HUDEP-2 (cell line): ENCODE measurements at regions not wholly inside any gene's neighbourhood (a gene's known extent, or its start where the extent isn't known, plus 50 kb on each side); places are given as distances from the start of the nearest gene placed in this dataset.

ENCODE experiments used
- DNase-seq, 76 experiments: peaks; one replicate each; lab custom pipeline; 2025; ENCODE audit not compliant: unreplicated experiment in 76 of 76; lab: John Stamatoyannopoulos, UW

GRCh38 chr22:27210111-27210730 lies 552.8 kb downstream of the MIAT start:
- no peak for DNase-seq

- no peak for DNase-seq
Observed at GRCh38 chr22:27212102-27212501, 554.7 kb downstream of the MIAT start.

DNA sequence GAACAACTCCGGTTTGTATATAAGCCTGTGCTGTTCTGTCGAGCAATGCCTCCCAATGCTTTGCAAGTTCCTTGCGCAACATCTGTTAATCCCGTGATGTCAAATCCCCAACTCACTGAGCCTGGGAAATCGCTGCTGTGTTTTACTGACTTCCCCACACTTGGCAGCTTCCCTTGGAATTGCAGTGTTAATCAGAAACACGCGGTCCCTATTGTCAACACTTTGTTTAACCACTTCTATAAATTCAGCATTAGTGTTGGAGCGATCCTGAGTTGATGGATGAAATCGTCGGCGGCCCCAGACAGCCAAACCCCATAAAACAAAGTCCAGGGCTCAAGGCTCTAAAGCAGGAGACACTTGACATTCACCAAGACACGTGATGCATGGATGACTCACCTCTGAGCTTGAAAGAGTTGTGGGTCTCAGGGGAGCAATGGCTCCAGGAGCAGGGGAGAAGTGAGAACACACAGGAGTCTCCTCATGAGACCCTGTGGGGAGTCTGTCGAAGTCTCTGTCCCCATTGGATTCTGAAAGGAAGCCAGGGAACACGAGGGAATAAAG lies 555.3 kb downstream of the MIAT start:
- DNase-seq = no peak

- no peak for DNase-seq
Observed at GRCh38 chr22:27213294-27213693, 555.9 kb downstream of the MIAT start.

GRCh38 chr22:27213766-27214581 lies 556.6 kb downstream of the MIAT start:
- DNase-seq = no peak

GRCh38 chr22:27214691-27215090 lies 557.3 kb downstream of the MIAT start:
- DNase-seq = no peak

- DNase-seq = no peak
Observed at GRCh38 chr22:27215871-27216270, 558.5 kb downstream of the MIAT start.

DNA sequence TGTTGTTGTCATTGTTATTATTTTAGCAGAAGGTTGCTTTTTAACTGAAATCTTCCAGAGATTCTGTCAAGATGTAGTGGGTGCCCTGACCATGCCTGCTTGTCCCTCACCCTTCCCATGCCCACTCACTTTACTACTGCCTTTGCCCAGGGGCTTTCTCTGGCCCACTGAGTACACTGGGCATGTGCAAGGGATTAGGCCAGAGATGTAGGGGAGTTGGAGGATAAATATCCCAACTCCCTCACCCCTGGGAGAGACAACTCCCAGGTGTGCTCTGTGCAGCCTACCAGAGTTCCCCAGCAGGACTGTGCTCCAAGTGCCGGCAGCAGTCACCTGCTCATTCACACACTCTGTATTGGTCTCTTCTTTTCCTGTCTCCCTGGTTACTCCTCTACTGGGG lies 559.1 kb downstream of the MIAT start:
- DNase-seq = no peak

DNA sequence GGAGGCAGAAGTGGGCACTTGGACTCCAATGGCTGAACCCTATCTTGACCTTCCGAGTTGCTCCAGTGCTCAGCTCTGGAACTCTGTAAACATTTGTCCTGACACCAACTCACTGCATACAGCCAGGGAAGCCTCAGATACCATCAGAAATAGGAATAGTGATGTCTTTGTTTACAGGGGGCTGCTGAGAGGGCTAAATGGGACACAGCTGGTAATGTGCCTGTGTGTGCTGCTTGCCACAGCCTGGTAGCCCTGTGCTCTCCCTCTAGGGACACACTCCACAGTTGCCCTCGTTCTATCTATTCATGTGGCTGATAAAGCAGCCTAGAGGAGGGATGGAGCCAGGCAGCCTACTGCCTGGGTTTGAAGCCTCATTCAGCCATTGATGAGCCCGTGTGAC lies 559.8 kb downstream of the MIAT start:
- no peak for DNase-seq

DNA sequence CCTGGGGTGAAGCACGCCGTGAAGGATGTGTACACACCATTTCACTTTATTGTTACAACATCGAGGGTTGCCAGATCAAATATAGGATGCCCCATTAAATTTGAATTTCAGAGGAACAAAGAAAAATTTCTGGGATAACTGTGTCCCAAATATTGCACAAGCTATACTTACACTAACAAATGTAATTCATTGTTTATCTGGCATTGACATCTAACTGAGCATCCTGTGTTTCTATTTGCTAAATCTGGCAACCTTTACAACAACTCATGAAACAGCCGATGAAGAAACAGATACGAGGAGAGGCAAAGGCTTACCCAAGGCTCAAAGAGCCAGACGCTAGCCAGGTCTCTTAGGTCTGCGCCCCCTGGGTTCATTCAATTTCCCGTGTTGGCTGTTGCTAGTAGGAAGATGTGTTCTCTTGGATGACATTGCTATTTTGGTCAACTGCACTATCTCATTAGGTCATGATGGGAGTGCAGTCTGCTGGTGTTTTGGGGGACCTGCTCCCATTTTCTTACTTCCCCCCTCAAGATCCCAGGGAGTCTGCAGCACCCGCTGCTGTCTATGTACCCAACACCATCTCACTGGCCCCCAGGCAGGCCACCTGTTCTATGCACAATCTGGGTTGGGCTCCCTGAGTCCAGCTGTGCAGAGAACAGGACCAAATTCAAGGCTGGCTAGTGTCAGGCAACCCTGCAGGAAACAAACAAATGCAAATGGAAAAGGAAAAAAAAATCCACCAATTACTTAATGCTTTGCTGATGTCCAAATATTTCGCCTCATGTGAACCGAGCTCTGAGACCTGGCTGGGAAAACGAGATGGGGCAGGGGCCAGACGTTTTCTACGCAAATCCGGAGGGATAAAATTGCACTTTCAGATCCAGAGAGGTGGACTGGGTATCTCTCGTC lies 560.9 kb downstream of the MIAT start:
- no peak for DNase-seq

GRCh38 chr22:27219036-27219435 lies 561.6 kb downstream of the MIAT start:
- no peak for DNase-seq

DNA sequence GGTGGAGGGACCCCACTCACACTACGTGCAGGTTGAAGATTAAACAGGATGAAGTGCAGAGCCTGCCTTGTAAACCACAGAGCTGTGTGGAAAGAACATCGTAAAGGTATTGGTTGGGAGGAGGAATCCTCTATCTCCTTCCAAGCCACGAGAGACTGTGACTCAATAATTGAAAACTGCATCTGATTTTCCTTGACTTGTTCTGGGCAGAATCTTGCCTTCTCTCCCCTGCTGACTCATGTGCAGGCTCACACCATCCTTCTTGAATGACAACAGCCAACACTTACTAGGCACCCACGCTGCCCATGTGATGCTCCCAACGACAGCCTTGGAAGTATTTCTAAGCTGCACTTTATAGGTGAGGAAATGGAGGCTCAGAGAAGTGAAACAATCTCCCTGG lies 563.0 kb downstream of the MIAT start:
- no peak for DNase-seq

GRCh38 chr22:27222178-27222577 lies 564.8 kb downstream of the MIAT start:
- no peak for DNase-seq

GRCh38 chr22:27223317-27224177 lies 566.2 kb downstream of the MIAT start:
- DNase-seq = no peak

DNA sequence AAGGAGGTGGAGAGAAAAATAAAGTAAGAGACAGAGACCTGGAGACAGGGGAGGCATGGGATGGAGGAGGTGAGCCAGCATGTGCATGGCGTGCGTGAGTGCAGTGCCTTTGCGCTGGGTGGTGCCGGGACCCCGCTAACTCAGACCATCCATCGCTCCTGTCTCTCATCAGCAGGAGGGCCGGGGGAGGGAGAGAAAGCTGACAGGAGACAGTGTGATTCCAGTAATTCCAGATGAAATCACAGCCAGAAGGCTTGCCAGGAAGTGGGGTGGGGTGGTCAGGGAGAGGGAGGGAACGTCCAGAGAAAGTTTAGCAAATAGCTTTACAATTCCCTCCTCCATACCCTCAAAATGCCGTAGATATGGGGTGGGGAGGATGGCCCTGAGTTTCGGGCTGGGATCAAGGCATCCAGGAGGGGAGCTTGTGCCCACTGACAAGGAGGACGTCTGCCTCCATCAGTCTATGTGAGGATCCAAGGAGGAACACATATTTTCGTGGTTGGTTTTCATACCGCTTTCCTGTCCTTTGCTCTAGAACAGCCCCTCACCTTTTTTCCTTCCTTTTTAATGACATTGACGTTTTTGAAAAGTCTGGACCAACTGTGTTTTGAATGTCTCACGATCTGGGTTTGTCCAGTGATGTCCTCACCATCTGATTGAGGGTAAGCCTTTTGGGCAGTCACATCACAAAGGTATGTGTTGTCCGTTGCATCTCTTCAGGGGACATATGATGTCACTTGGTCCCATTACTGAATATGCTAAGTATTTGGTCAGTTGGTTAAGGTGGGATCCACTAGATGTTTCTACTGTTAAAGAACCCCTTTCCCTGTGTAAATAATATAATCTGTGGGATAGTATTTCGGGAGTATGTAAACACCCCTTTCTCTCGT lies 567.3 kb downstream of the MIAT start:
- no peak for DNase-seq

GRCh38 chr22:27226666-27227065 lies 569.3 kb downstream of the MIAT start:
- DNase-seq = no peak

- no peak for DNase-seq
Observed at GRCh38 chr22:27228771-27229170, 571.4 kb downstream of the MIAT start.

DNA sequence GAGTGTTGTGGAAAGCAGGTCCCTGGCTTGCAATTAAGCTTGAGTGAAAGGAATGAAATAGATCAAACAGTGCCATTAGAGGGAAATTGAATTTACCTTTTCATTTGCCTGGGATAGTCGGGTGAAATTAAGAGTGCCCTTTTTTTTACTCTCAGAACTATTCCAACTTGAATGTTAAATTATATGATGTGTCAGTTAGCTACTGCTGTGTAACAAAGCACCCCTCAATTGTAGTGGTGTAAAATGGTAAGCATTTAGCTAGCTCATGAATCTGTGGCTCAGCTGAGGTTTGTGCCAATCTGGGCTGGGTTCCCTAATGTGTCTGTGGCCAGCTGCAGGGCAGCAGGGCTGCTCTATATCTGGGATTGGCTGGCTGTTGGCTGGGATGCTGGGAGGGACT lies 571.4 kb downstream of the MN1 start:
- DNase-seq = no peak

- no peak for DNase-seq
Observed at GRCh38 chr22:27231266-27231665, 570.3 kb downstream of the MN1 start.
